Type B pancreatic cell (in vitro differentiated cells): ENCODE measurements at regions not wholly inside any gene's neighbourhood (a gene's known extent, or its start where the extent isn't known, plus 50 kb on each side); places are given as distances from the start of the nearest gene placed in this dataset.

Source experiments
- DNase-seq: peaks from one replicate; pipeline ENCODE4 v3.0.0; 2021; ENCODE audit warnings: mixed read lengths; ENCODE audit not compliant: unreplicated experiment; ENCODE audit errors: extremely low spot score
- H3K27ac Mint-ChIP-seq: 2 replicates; pipeline ENCODE4 v1.8.0; 2021; ENCODE audit warnings: mild to moderate bottlenecking, mixed read lengths
- H3K27me3 Mint-ChIP-seq: 2 replicates; pipeline ENCODE4 v1.8.0; 2021; ENCODE audit warnings: mixed read lengths
- H3K36me3 Mint-ChIP-seq: 2 replicates; pipeline ENCODE4 v1.8.0; 2021; ENCODE audit warnings: mixed read lengths
- H3K4me1 Mint-ChIP-seq: one replicate; pipeline ENCODE4 v1.8.0; 2021; ENCODE audit warnings: mixed read lengths; ENCODE audit not compliant: unreplicated experiment
- H3K4me3 Mint-ChIP-seq: 2 replicates; pipeline ENCODE4 v1.8.0; 2021; ENCODE audit warnings: mild to moderate bottlenecking, mixed read lengths
- H3K9me3 Mint-ChIP-seq: 2 replicates; pipeline ENCODE4 v1.8.0; 2021; ENCODE audit warnings: mixed read lengths
- TF ChIP-seq, protein P1 (sequence below): fragments of 200-600 bp; sonication (generic); conservative IDR thresholded peaks from 2 replicates; pipeline ENCODE4 v1.5.0; 2021; ENCODE audit warnings: antibody characterized with exemption, mild to moderate bottlenecking

DNA sequence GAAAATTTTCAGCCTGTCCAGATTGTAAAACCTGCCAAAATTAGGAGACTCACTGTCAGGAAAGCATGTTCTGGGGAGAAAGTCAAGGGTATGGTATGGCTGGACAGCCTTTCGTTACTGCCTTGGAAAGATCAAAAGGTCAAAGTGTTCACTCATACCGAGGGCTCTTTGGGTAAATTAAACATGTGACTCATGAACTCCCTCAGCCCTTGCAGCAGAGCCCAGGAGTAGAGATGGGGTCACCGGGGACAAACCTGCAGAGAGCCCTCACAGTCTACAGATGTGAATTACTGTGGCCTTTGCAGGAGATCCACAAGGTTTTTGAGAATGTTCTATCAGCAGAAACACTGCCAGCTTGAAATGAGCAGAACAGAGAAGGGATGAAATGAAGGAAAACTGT, 275.7 kb downstream of the KLF6 start:
- Mint-ChIP-seq H3K4me1 (no peaks in the 10 kb centered on the region), H3K9me3 (peaks cover 10% of the 10 kb centered on the region), H3K4me3 (no peak overlapping the region), H3K27ac (no peak overlapping the region), H3K36me3 (no peaks in the 10 kb centered on the region), H3K27me3 (no peaks in the 10 kb centered on the region)
- no peak for DNase-seq
- TF ChIP-seq, protein P1, sequence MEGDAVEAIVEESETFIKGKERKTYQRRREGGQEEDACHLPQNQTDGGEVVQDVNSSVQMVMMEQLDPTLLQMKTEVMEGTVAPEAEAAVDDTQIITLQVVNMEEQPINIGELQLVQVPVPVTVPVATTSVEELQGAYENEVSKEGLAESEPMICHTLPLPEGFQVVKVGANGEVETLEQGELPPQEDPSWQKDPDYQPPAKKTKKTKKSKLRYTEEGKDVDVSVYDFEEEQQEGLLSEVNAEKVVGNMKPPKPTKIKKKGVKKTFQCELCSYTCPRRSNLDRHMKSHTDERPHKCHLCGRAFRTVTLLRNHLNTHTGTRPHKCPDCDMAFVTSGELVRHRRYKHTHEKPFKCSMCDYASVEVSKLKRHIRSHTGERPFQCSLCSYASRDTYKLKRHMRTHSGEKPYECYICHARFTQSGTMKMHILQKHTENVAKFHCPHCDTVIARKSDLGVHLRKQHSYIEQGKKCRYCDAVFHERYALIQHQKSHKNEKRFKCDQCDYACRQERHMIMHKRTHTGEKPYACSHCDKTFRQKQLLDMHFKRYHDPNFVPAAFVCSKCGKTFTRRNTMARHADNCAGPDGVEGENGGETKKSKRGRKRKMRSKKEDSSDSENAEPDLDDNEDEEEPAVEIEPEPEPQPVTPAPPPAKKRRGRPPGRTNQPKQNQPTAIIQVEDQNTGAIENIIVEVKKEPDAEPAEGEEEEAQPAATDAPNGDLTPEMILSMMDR: no peak

DNA sequence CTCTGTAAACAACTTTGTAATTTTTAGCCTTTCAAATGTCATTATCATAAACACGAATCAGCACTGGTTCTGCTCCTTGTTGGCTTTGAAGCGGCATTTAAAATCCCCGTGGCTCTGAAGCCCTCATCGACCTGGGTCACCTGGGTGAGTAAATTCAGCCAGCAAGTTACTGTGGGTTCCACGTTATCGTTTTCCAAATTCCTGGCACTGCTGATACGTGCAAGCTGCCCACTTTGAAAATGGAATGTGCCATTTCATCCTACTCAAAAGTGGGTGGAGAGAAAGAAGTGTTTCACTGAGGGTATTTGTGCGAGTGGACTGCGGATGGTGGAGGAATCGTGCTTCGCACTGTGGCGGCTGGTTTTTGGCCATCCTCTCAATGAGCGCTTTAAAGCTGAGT, 281.7 kb downstream of the KLF6 start:
- Mint-ChIP-seq H3K27ac (no peak overlapping the region), H3K27me3 (no peaks in the 10 kb centered on the region), H3K4me3 (no peak overlapping the region), H3K9me3 (peaks cover 7% of the 10 kb centered on the region), H3K36me3 (no peaks in the 10 kb centered on the region), H3K4me1 (peaks cover 21% of the 10 kb centered on the region)
- TF ChIP-seq, protein P1: no peak
- DNase-seq: no peak

DNA sequence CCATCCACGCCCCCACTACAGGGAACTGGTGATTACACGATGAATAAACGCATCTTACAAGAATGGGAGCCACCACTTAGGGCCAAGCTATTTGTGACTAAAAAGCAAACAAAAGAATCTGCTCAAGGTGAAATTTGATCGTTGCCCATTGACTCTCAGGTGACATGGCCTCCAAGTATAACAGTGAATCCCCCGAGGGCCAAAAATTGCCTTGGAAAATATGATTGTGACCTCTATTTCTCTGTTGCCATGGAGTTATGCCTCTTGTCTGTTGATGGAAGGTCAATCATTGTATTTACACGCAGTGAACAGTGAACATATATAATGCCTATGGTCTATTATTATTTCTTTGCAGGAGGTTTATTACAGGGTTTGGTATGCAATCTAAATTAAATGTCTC, 282.3 kb downstream of the KLF6 start:
- Mint-ChIP-seq H3K27ac (peak overlapping the region; percentile 7), H3K4me1 (peaks cover 21% of the 10 kb centered on the region), H3K27me3 (no peaks in the 10 kb centered on the region), H3K9me3 (peaks cover 6% of the 10 kb centered on the region), H3K4me3 (no peak overlapping the region), H3K36me3 (no peaks in the 10 kb centered on the region)
- TF ChIP-seq, protein P1: no peak
- no peak for DNase-seq

DNA sequence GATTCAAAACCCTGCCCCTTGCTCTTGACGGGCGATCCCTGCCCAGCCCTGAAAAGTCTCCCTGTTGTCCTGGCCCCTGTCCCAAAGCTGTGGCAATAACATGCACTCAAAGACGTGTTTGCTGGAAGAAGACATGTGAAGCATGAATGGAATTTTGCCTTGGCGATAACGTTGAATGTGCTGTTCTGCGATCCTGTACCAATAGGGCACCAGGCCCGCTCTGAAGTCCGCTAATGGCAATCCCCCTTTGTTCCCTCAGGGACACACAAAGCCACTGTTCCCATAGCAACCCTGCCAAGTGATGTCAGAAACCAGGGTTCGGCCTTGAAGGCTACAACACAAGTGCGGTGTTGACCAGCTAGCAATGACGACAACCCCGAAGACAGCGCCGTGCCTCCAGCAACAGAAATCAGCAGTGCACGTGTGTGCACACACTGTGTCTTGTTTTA, 284.6 kb downstream of the KLF6 start:
- H3K36me3 Mint-ChIP-seq: no peaks in the 10 kb centered on the region
- peaks cover 6% of the 10 kb centered on the region for H3K27me3 Mint-ChIP-seq
- no peak for DNase-seq
- H3K9me3 Mint-ChIP-seq: peaks cover 6% of the 10 kb centered on the region
- H3K4me1 Mint-ChIP-seq: peaks cover 32% of the 10 kb centered on the region
- TF ChIP-seq, protein P1: no peak
- peak overlapping the region; percentile 66 for H3K27ac Mint-ChIP-seq
- H3K4me3 Mint-ChIP-seq: peak overlapping the region; percentile 74

DNA sequence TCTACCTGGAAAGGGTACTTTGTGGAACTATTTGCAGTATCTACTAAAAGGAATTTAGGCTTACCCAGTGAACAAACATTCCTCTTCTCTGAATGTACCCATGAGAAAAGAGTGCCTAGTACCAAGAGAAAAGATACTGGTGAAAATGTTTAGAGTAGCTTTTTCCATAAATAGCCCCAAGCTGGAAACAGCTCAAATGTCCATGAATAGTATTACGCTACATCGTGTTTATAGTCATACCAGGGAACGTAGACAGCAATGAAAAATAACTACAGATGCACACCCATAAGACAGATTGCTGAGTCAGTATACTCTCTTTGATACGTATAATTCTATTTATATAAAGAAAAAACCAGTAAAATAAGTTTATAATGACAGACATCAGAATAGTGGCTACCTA, 285.9 kb downstream of the KLF6 start:
- H3K36me3 Mint-ChIP-seq: no peaks in the 10 kb centered on the region
- H3K9me3 Mint-ChIP-seq: peaks cover 6% of the 10 kb centered on the region
- peaks cover 32% of the 10 kb centered on the region for H3K4me1 Mint-ChIP-seq
- H3K4me3 Mint-ChIP-seq: no peak overlapping the region
- TF ChIP-seq, protein P1: no peak
- H3K27ac Mint-ChIP-seq: peak overlapping the region; percentile 31
- peaks cover 6% of the 10 kb centered on the region for H3K27me3 Mint-ChIP-seq
- DNase-seq: no peak

DNA sequence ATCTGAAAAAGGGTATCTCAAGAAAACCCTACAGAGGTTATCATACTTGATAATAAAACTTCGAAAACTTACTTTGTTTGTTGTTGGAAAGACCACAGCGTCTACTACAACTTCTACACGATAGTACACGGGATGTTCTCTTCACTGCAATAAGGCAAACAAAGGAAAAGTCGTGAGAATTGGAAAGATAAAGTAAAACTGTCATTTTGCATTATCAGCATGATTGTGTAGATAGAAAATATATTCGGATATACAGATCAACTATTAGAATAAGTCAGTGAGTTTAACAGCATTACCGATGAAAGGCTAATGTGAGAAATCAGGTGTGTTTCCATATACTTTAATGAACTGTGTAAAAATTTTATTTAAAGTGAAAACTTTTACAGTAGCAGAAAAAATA, 287.4 kb downstream of the KLF6 start:
- peaks cover 6% of the 10 kb centered on the region for H3K27me3 Mint-ChIP-seq
- no peaks in the 10 kb centered on the region for H3K36me3 Mint-ChIP-seq
- peaks cover 6% of the 10 kb centered on the region for H3K9me3 Mint-ChIP-seq
- no peak overlapping the region for H3K4me3 Mint-ChIP-seq
- H3K4me1 Mint-ChIP-seq: peaks cover 28% of the 10 kb centered on the region
- no peak for DNase-seq
- TF ChIP-seq, protein P1: no peak
- H3K27ac Mint-ChIP-seq: no peak overlapping the region
